Thyroid gland (tissue), 4 donors: ENCODE measurements at regions not wholly inside any gene's neighbourhood (a gene's known extent, or its start where the extent isn't known, plus 50 kb on each side); places are given as distances from the start of the nearest gene placed in this dataset.

ENCODE experiments used
- DNase-seq, 2 donors: peaks; one replicate each; pipeline ENCODE4 v3.0.0-alpha.2; 2019
- H3K27ac ChIP-seq, 3 donors: fragments of 200-600 bp; sonication (generic); 1 replicate in 2 of 3; 2 replicates in 1 of 3; pipeline ENCODE4 v1.5.1; 2016 to 2019; ENCODE audit warnings: mild to moderate bottlenecking in 1 of 3, moderate library complexity in 1 of 3
- H3K27me3 ChIP-seq: fragments of 200-600 bp; sonication (generic); one replicate; pipeline ENCODE4 v1.5.1; 2019
- H3K36me3 ChIP-seq, 2 donors: fragments of 200-600 bp; sonication (generic); one replicate each; pipeline ENCODE4 v1.5.1; 2016 to 2019
- H3K4me1 ChIP-seq, 2 donors: fragments of 200-600 bp; sonication (generic); one replicate each; pipeline ENCODE4 v1.5.1; 2017 to 2019
- H3K4me3 ChIP-seq, 3 donors: fragments of 200-600 bp; sonication (generic); replicated peaks in 1 of 3; 1 replicate in 2 of 3; 2 replicates in 1 of 3; pipeline ENCODE4 v1.5.1; 2016; ENCODE audit warnings: mild to moderate bottlenecking in 1 of 3
- H3K9me3 ChIP-seq: fragments of 200-600 bp; sonication (generic); one replicate; pipeline ENCODE4 v1.5.1; 2017
- CTCF ChIP-seq, 6 experiments: fragments of 200-600 bp in 3 of 6; fragments of 450-650 bp in 3 of 6; sonication (generic) in 3 of 6; IDR thresholded peaks; one replicate each; pipeline ENCODE4 v1.5.1; 2016 to 2019; ENCODE audit warnings: antibody characterized with exemption in 6 of 6, mild to moderate bottlenecking in 2 of 6, inconsistent platforms in 1 of 6, moderate library complexity in 1 of 6
- POLR2A ChIP-seq, 2 donors: fragments of 450-650 bp; IDR thresholded peaks; one replicate each; pipeline ENCODE4 v1.6.1; 2017; ENCODE audit warnings: antibody characterized with exemption in 2 of 2, mild to moderate bottlenecking in 2 of 2, moderate library complexity in 1 of 2
- WGBS, 2 donors: methylation state at CpG; one replicate each; pipeline ENCODE4 v1.1.5; 2017; 5-methylcytosine and 5-hydroxymethylcytosine counted together
- intact Hi-C: fragments of 100-400 bp; cut with DNase I; formaldehyde crosslinking; loops from one replicate; pipeline ENCODE4 v1.15.1; 2023

GRCh38 chr2:78115291-78115690, 593.1 kb upstream of the LRRTM4 start:
- no peaks in the 10 kb centered on the region for H3K9me3 ChIP-seq
- no peaks in the 10 kb centered on the region for H3K4me1 ChIP-seq
- no peaks in the 10 kb centered on the region for H3K27me3 ChIP-seq
- no peak for DNase-seq
- no peak overlapping the region for H3K4me3 ChIP-seq
- TF ChIP-seq POLR2A (IDR thresholded peaks at IDR 0.05) = no peak
- TF ChIP-seq CTCF (IDR thresholded peaks at IDR 0.05) = no peak
- no peaks in the 10 kb centered on the region for H3K36me3 ChIP-seq
- no peak overlapping the region for H3K27ac ChIP-seq
- intact Hi-C loops = no loop called here
- 85 to 86% methylated on average over 3 of the region's 3 CpGs for WGBS, 2 donors

- H3K9me3 ChIP-seq = no peaks in the 10 kb centered on the region
These were observed 595.9 kb upstream of the LRRTM4 start for GRCh38 chr2:78118037-78118436.

DNA sequence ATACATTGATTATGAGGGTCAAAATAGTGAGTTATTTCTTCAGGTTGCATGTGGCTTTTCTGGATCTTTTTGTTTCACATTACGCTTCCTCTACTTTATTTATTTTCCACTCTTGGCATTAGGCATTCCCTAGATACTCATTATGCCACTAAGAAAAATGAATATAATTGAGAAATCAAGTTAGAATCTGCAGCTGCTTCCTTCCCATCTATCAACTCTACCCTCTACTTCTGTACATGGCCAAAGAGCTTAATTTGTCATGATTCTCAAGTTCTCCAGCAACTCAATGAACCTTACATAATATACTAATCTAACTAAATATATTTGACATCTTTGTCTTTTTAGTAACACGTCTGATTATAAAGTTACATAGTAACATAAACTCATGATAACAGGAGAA, 598.1 kb upstream of the LRRTM4 start:
- no peak overlapping the region for H3K27ac ChIP-seq
- H3K27me3 ChIP-seq = no peaks in the 10 kb centered on the region
- no peaks in the 10 kb centered on the region for H3K9me3 ChIP-seq
- DNase-seq = no peak
- no peaks in the 10 kb centered on the region for H3K4me1 ChIP-seq
- H3K36me3 ChIP-seq = no peaks in the 10 kb centered on the region
- 70 to 72% methylated on average over 2 of the region's 2 CpGs for WGBS, 2 donors
- H3K4me3 ChIP-seq = no peak overlapping the region
- TF ChIP-seq CTCF (IDR thresholded peaks at IDR 0.05) (no peak), POLR2A (IDR thresholded peaks at IDR 0.05) (no peak)
- intact Hi-C loops = no loop called here

More at GRCh38 chr2:78118037-78118436, 595.9 kb upstream of the LRRTM4 start:
- no peaks in the 10 kb centered on the region for H3K36me3 ChIP-seq
- no peak for TF ChIP-seq CTCF (IDR thresholded peaks at IDR 0.05)
- TF ChIP-seq POLR2A (IDR thresholded peaks at IDR 0.05) = no peak
- no peak for DNase-seq
- intact Hi-C loops = no loop called here
- 86 to 89% methylated on average over 5 of the region's 5 CpGs for WGBS, 2 donors
- no peaks in the 10 kb centered on the region for H3K27me3 ChIP-seq
- H3K4me3 ChIP-seq = no peak overlapping the region
- H3K4me1 ChIP-seq = no peaks in the 10 kb centered on the region
- H3K27ac ChIP-seq = no peak overlapping the region

- DNase-seq = no peak
- no peak for TF ChIP-seq CTCF (IDR thresholded peaks at IDR 0.05)
- no peak for TF ChIP-seq POLR2A (IDR thresholded peaks at IDR 0.05)
- Histone ChIP-seq H3K27me3 (no peaks in the 10 kb centered on the region), H3K27ac (no peak overlapping the region), H3K9me3 (no peaks in the 10 kb centered on the region), H3K4me1 (no peaks in the 10 kb centered on the region), H3K36me3 (no peaks in the 10 kb centered on the region), H3K4me3 (no peak overlapping the region)
- intact Hi-C loops = no loop called here
- 94 to 97% methylated on average over 3 of the region's 3 CpGs for WGBS, 2 donors
These were observed 602.9 kb upstream of the LRRTM4 start for GRCh38 chr2:78125042-78125441.

- intact Hi-C loops = no loop called here
- H3K4me3 ChIP-seq = no peak overlapping the region
- 55 to 65% methylated on average over 4 of the region's 4 CpGs for WGBS, 2 donors
- H3K4me1 ChIP-seq = no peaks in the 10 kb centered on the region
- TF ChIP-seq POLR2A (IDR thresholded peaks at IDR 0.05) (no peak), CTCF (IDR thresholded peaks at IDR 0.05) (no peak)
- no peaks in the 10 kb centered on the region for H3K27me3 ChIP-seq
- DNase-seq = no peak
- no peaks in the 10 kb centered on the region for H3K36me3 ChIP-seq
- no peaks in the 10 kb centered on the region for H3K9me3 ChIP-seq
- no peak overlapping the region for H3K27ac ChIP-seq
These were observed 605.2 kb upstream of the LRRTM4 start for GRCh38 chr2:78127424-78127823.
